Astrocyte (in vitro differentiated cells and primary cell): ENCODE measurements at regions not wholly inside any gene's neighbourhood (a gene's known extent, or its start where the extent isn't known, plus 50 kb on each side); places are given as distances from the start of the nearest gene placed in this dataset.

ENCODE experiments used
- CTCF ChIP-seq: IDR thresholded peaks from 2 replicates; pipeline ENCODE4 v1.5.1; 2011; ENCODE audit warnings: low read depth, mild to moderate bottlenecking, inconsistent platforms, low read length, moderate library complexity; ENCODE audit not compliant: insufficient read depth
- EZH2 ChIP-seq: IDR thresholded peaks from 2 replicates; pipeline ENCODE4 v1.6.1; 2012; ENCODE audit warnings: mild to moderate bottlenecking, low read length, inconsistent platforms; ENCODE audit not compliant: insufficient read depth

GRCh38 chr13:91211510-91211909 is 136.0 kb upstream of the MIR17HG start:
- TF ChIP-seq CTCF (no peak), EZH2 (no peak)
